ENCODE measurements at regions not wholly inside any gene's neighbourhood (a gene's known extent, or its start where the extent isn't known, plus 50 kb on each side); places are given as distances from the start of the nearest gene placed in this dataset.
"Not testable (repeated sequence)": the region's sequence is repeated elsewhere in the genome, so short reads cannot be mapped to it uniquely, and the experiment has no call there.

DNA sequence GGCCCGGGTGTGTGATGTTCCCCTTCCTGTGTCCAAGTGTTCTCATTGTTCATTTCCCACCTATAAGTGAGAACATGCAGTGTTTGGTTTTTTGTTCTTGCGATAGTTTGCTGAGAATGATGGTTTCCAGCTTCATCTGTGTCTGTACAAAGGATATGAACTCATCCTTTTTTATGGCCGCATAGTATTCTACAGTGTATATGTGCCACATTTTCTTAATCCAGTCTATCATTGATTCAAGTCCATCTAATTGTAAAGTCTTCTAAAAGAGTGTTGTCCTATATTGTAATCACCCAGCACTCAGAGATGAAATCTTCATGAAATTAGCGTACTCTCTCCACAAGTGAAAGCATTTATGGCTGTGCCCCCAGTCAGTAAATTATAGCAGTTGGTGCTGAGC, 1096.6 kb downstream of the UQCRFS1 start:
- not testable (repeated sequence) for H3K36me3 ChIP-seq (ENCODE audit: control insufficient read depth in 1 of 2, insufficient read depth in 2 of 2, low read length in 2 of 2); H3K4me1 ChIP-seq (ENCODE audit: control insufficient read depth in 1 of 2, insufficient read depth in 2 of 2, low read length in 2 of 2); H3K9ac ChIP-seq (ENCODE audit: low read depth in 1 of 2, low read length in 2 of 2); H3K27me3 ChIP-seq (ENCODE audit: control insufficient read depth in 1 of 2, insufficient read depth in 2 of 2, low read length in 2 of 2); H3K27ac ChIP-seq (ENCODE audit: low read depth, low read length); H3K9me3 ChIP-seq (ENCODE audit: control insufficient read depth in 1 of 2, low read length in 2 of 2); H3K4me3 ChIP-seq (ENCODE audit: low read depth in 1 of 2, low read length in 2 of 2)

- no peaks in the 10 kb centered on the region for H3K4me1 ChIP-seq (ENCODE audit: control insufficient read depth in 1 of 2, insufficient read depth in 2 of 2, low read length in 2 of 2)
- H3K4me3 ChIP-seq (ENCODE audit: low read depth in 1 of 2, low read length in 2 of 2): no peak overlapping the region
- no peaks in the 10 kb centered on the region for H3K36me3 ChIP-seq (ENCODE audit: control insufficient read depth in 1 of 2, insufficient read depth in 2 of 2, low read length in 2 of 2)
- no peak overlapping the region for H3K27ac ChIP-seq (ENCODE audit: low read depth, low read length)
- no peak overlapping the region for H3K9ac ChIP-seq (ENCODE audit: low read depth in 1 of 2, low read length in 2 of 2)
- H3K27me3 ChIP-seq (ENCODE audit: control insufficient read depth in 1 of 2, insufficient read depth in 2 of 2, low read length in 2 of 2): no peaks in the 10 kb centered on the region
- H3K9me3 ChIP-seq (ENCODE audit: control insufficient read depth in 1 of 2, low read length in 2 of 2): peaks cover 4 to 5% of the 10 kb centered on the region in 2 donors
Observed at GRCh38 chr19:28103921-28104320, 1109.0 kb downstream of the UQCRFS1 start.

- H3K27ac ChIP-seq (ENCODE audit: low read depth, low read length); H3K9ac ChIP-seq (ENCODE audit: low read depth in 1 of 2, low read length in 2 of 2); H3K4me3 ChIP-seq (ENCODE audit: low read depth in 1 of 2, low read length in 2 of 2); H3K4me1 ChIP-seq (ENCODE audit: control insufficient read depth in 1 of 2, insufficient read depth in 2 of 2, low read length in 2 of 2); H3K36me3 ChIP-seq (ENCODE audit: control insufficient read depth in 1 of 2, insufficient read depth in 2 of 2, low read length in 2 of 2); H3K27me3 ChIP-seq (ENCODE audit: control insufficient read depth in 1 of 2, insufficient read depth in 2 of 2, low read length in 2 of 2): not testable (repeated sequence)
- H3K9me3 ChIP-seq (ENCODE audit: control insufficient read depth in 1 of 2, low read length in 2 of 2): peaks cover 3 to 11% of the 10 kb centered on the region in 2 donors
Observed at GRCh38 chr19:28084659-28085157, 1128.2 kb downstream of the UQCRFS1 start.

DNA sequence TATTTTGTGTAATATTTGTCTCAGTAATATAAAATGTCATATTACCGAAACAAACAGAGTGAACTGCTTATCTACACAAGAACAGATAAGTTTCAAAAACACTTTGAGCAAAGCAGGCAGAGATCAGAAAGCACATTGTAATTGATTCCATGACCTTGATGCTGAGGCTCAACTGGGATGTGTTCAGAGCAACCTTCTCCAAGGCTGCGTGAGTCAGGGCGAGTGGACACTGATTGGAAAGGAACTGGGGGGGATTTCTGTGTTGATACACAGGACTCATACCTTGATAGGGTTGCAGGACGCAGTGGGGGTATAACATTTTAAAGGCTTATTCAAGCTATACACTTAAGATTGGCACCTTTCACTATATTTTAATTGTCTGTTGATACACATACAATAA, 1136.3 kb downstream of the UQCRFS1 start:
- no peak overlapping the region for H3K4me3 ChIP-seq (ENCODE audit: low read depth in 1 of 2, low read length in 2 of 2)
- H3K27me3 ChIP-seq (ENCODE audit: control insufficient read depth in 1 of 2, insufficient read depth in 2 of 2, low read length in 2 of 2): no peaks in the 10 kb centered on the region
- H3K9ac ChIP-seq (ENCODE audit: low read depth in 1 of 2, low read length in 2 of 2): no peak overlapping the region
- H3K4me1 ChIP-seq (ENCODE audit: control insufficient read depth in 1 of 2, insufficient read depth in 2 of 2, low read length in 2 of 2): no peaks in the 10 kb centered on the region
- peaks cover 25 to 33% of the 10 kb centered on the region in 2 donors for H3K9me3 ChIP-seq (ENCODE audit: control insufficient read depth in 1 of 2, low read length in 2 of 2)
- H3K36me3 ChIP-seq (ENCODE audit: control insufficient read depth in 1 of 2, insufficient read depth in 2 of 2, low read length in 2 of 2): no peaks in the 10 kb centered on the region
- no peak overlapping the region for H3K27ac ChIP-seq (ENCODE audit: low read depth, low read length)

GRCh38 chr19:28075229-28075628, 1137.7 kb downstream of the UQCRFS1 start:
- no peaks in the 10 kb centered on the region for H3K4me1 ChIP-seq (ENCODE audit: control insufficient read depth in 1 of 2, insufficient read depth in 2 of 2, low read length in 2 of 2)
- H3K4me3 ChIP-seq (ENCODE audit: low read depth in 1 of 2, low read length in 2 of 2): no peak overlapping the region
- H3K36me3 ChIP-seq (ENCODE audit: control insufficient read depth in 1 of 2, insufficient read depth in 2 of 2, low read length in 2 of 2): no peaks in the 10 kb centered on the region
- no peak overlapping the region for H3K27ac ChIP-seq (ENCODE audit: low read depth, low read length)
- H3K9ac ChIP-seq (ENCODE audit: low read depth in 1 of 2, low read length in 2 of 2): no peak overlapping the region
- peaks cover 32 to 33% of the 10 kb centered on the region in 2 donors for H3K9me3 ChIP-seq (ENCODE audit: control insufficient read depth in 1 of 2, low read length in 2 of 2)
- no peaks in the 10 kb centered on the region for H3K27me3 ChIP-seq (ENCODE audit: control insufficient read depth in 1 of 2, insufficient read depth in 2 of 2, low read length in 2 of 2)

GRCh38 chr19:28074773-28075172, 1138.2 kb downstream of the UQCRFS1 start:
- no peaks in the 10 kb centered on the region for H3K27me3 ChIP-seq (ENCODE audit: control insufficient read depth in 1 of 2, insufficient read depth in 2 of 2, low read length in 2 of 2)
- no peaks in the 10 kb centered on the region for H3K4me1 ChIP-seq (ENCODE audit: control insufficient read depth in 1 of 2, insufficient read depth in 2 of 2, low read length in 2 of 2)
- H3K9ac ChIP-seq (ENCODE audit: low read depth in 1 of 2, low read length in 2 of 2): no peak overlapping the region
- no peak overlapping the region for H3K4me3 ChIP-seq (ENCODE audit: low read depth in 1 of 2, low read length in 2 of 2)
- no peak overlapping the region for H3K27ac ChIP-seq (ENCODE audit: low read depth, low read length)
- H3K9me3 ChIP-seq (ENCODE audit: control insufficient read depth in 1 of 2, low read length in 2 of 2): peaks cover 33% of the 10 kb centered on the region in 2 donors
- no peaks in the 10 kb centered on the region for H3K36me3 ChIP-seq (ENCODE audit: control insufficient read depth in 1 of 2, insufficient read depth in 2 of 2, low read length in 2 of 2)

- H3K9ac ChIP-seq (ENCODE audit: low read depth in 1 of 2, low read length in 2 of 2): no peak overlapping the region
- H3K9me3 ChIP-seq (ENCODE audit: control insufficient read depth in 1 of 2, low read length in 2 of 2): peaks cover 16 to 28% of the 10 kb centered on the region in 2 donors
- no peak overlapping the region for H3K27ac ChIP-seq (ENCODE audit: low read depth, low read length)
- H3K4me1 ChIP-seq (ENCODE audit: control insufficient read depth in 1 of 2, insufficient read depth in 2 of 2, low read length in 2 of 2): no peaks in the 10 kb centered on the region
- H3K36me3 ChIP-seq (ENCODE audit: control insufficient read depth in 1 of 2, insufficient read depth in 2 of 2, low read length in 2 of 2): no peaks in the 10 kb centered on the region
- H3K27me3 ChIP-seq (ENCODE audit: control insufficient read depth in 1 of 2, insufficient read depth in 2 of 2, low read length in 2 of 2): no peaks in the 10 kb centered on the region
- no peak overlapping the region for H3K4me3 ChIP-seq (ENCODE audit: low read depth in 1 of 2, low read length in 2 of 2)
Observed at GRCh38 chr19:28067882-28068281, 1145.1 kb downstream of the UQCRFS1 start.

- Histone ChIP-seq H3K4me3 (ENCODE audit: low read depth in 1 of 2, low read length in 2 of 2) (no peak overlapping the region), H3K36me3 (ENCODE audit: control insufficient read depth in 1 of 2, insufficient read depth in 2 of 2, low read length in 2 of 2) (no peaks in the 10 kb centered on the region), H3K27ac (ENCODE audit: low read depth, low read length) (no peak overlapping the region), H3K9ac (ENCODE audit: low read depth in 1 of 2, low read length in 2 of 2) (no peak overlapping the region), H3K27me3 (ENCODE audit: control insufficient read depth in 1 of 2, insufficient read depth in 2 of 2, low read length in 2 of 2) (no peaks in the 10 kb centered on the region), H3K4me1 (ENCODE audit: control insufficient read depth in 1 of 2, insufficient read depth in 2 of 2, low read length in 2 of 2) (no peaks in the 10 kb centered on the region), H3K9me3 (ENCODE audit: control insufficient read depth in 1 of 2, low read length in 2 of 2) (peaks cover 18 to 36% of the 10 kb centered on the region in 2 donors)
Observed at GRCh38 chr19:28066988-28067387, 1146.0 kb downstream of the UQCRFS1 start.

- Histone ChIP-seq H3K27ac (ENCODE audit: low read depth, low read length) (no peak overlapping the region), H3K9ac (ENCODE audit: low read depth in 1 of 2, low read length in 2 of 2) (no peak overlapping the region), H3K4me3 (ENCODE audit: low read depth in 1 of 2, low read length in 2 of 2) (no peak overlapping the region), H3K4me1 (ENCODE audit: control insufficient read depth in 1 of 2, insufficient read depth in 2 of 2, low read length in 2 of 2) (no peaks in the 10 kb centered on the region), H3K27me3 (ENCODE audit: control insufficient read depth in 1 of 2, insufficient read depth in 2 of 2, low read length in 2 of 2) (no peaks in the 10 kb centered on the region), H3K36me3 (ENCODE audit: control insufficient read depth in 1 of 2, insufficient read depth in 2 of 2, low read length in 2 of 2) (no peaks in the 10 kb centered on the region), H3K9me3 (ENCODE audit: control insufficient read depth in 1 of 2, low read length in 2 of 2) (peaks cover 19 to 38% of the 10 kb centered on the region in 2 donors)
Observed at GRCh38 chr19:28066161-28066560, 1146.8 kb downstream of the UQCRFS1 start.

DNA sequence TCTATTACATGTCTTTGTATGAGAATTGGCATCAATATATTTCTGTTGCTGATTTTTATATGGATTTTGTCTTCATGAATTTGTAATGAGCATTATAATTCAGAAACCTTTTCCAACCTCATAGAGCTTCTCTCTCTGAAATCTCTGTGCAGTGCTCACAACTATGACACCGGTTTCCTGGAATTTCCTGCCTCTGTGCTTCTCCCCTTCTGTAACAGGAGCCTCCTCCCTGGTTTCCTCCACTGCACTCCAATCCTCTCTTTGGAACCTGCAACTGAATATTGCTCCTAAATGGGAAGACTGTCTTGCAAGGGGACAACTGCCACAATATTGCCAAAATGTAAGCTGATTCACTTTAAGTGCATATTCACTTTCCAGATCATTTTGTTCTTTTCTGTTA, 1147.9 kb downstream of the UQCRFS1 start:
- no peak overlapping the region for H3K4me3 ChIP-seq (ENCODE audit: low read depth in 1 of 2, low read length in 2 of 2)
- H3K4me1 ChIP-seq (ENCODE audit: control insufficient read depth in 1 of 2, insufficient read depth in 2 of 2, low read length in 2 of 2): no peaks in the 10 kb centered on the region
- no peak overlapping the region for H3K9ac ChIP-seq (ENCODE audit: low read depth in 1 of 2, low read length in 2 of 2)
- peaks cover 17 to 27% of the 10 kb centered on the region in 2 donors for H3K9me3 ChIP-seq (ENCODE audit: control insufficient read depth in 1 of 2, low read length in 2 of 2)
- H3K27ac ChIP-seq (ENCODE audit: low read depth, low read length): no peak overlapping the region
- no peaks in the 10 kb centered on the region for H3K27me3 ChIP-seq (ENCODE audit: control insufficient read depth in 1 of 2, insufficient read depth in 2 of 2, low read length in 2 of 2)
- no peaks in the 10 kb centered on the region for H3K36me3 ChIP-seq (ENCODE audit: control insufficient read depth in 1 of 2, insufficient read depth in 2 of 2, low read length in 2 of 2)

DNA sequence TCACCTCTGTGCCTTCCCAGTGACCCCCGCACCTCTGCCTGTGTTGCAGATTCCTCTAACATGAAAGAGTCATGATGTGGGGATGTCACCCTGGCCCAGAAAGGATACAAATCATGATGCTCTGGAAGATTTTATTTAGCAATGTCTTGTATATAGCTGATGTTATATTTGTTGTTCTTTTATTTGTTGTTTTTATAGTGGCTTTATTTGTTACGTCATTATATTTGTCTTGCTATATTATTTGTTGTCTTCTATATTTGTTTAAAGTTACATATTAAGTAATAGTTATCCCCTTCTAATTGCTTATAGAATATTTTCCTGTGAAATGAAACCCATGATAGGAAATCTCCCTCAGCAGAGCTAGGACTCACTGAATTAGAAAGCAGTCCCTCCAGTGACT, 1149.2 kb downstream of the UQCRFS1 start:
- H3K4me3 ChIP-seq (ENCODE audit: low read depth in 1 of 2, low read length in 2 of 2): no peak overlapping the region
- H3K27me3 ChIP-seq (ENCODE audit: control insufficient read depth in 1 of 2, insufficient read depth in 2 of 2, low read length in 2 of 2): no peaks in the 10 kb centered on the region
- H3K4me1 ChIP-seq (ENCODE audit: control insufficient read depth in 1 of 2, insufficient read depth in 2 of 2, low read length in 2 of 2): no peaks in the 10 kb centered on the region
- H3K27ac ChIP-seq (ENCODE audit: low read depth, low read length): no peak overlapping the region
- H3K36me3 ChIP-seq (ENCODE audit: control insufficient read depth in 1 of 2, insufficient read depth in 2 of 2, low read length in 2 of 2): no peaks in the 10 kb centered on the region
- H3K9ac ChIP-seq (ENCODE audit: low read depth in 1 of 2, low read length in 2 of 2): no peak overlapping the region
- peaks cover 26 to 32% of the 10 kb centered on the region in 2 donors for H3K9me3 ChIP-seq (ENCODE audit: control insufficient read depth in 1 of 2, low read length in 2 of 2)
